HepG2 (cell line): ENCODE measurements at regions not wholly inside any gene's neighbourhood (a gene's known extent, or its start where the extent isn't known, plus 50 kb on each side); places are given as distances from the start of the nearest gene placed in this dataset.

ENCODE experiments used
- ATAC-seq: fragments of 200-7000 bp; cut with Tn5 transposase; 3 replicates; pipeline ENCODE4 v1.9.1; 2020; ENCODE audit warnings: mild to moderate bottlenecking, moderate library complexity
- BruUV-seq: library from RNA; stranded (reverse); fragments of 400-500 nt; replicated peaks from 2 replicates; lab custom pipeline; 2021; lab: Mats Ljungman, UMichigan
- CTCF ChIA-PET: fragments of 300-600 bp; formaldehyde crosslinking; extraction: SDS; loops from one replicate; lab custom pipeline; 2021; ENCODE audit warnings: low total read pairs, inconsistent platforms, low intra/inter-chr PET ratio; lab: Yijun Ruan, JAX
- POLR2A ChIA-PET: fragments of 350-600 bp; sonication (Branson Sonifier 250); formaldehyde crosslinking; loops from one replicate; lab custom pipeline; 2020; ENCODE audit warnings: antibody characterized with exemption, inconsistent platforms; lab: Yijun Ruan, JAX
- DNase-seq: peaks from one replicate; pipeline ENCODE4 v3.0.0-alpha.2; 2015; ENCODE audit warnings: low spot score
- FAIRE-seq: peaks from 3 replicates; lab custom pipeline; 2011; peaks lifted over from hg19 to GRCh38; lab: Jason Lieb, UNC
- H2AFZ ChIP-seq: one replicate; pipeline ENCODE4 v1.6.1; 2011; ENCODE audit warnings: low read length, inconsistent platforms
- H3K27ac ChIP-seq: fragments of 300-600 bp; 3 replicates; pipeline ENCODE4 v1.8.0; 2011; ENCODE audit warnings: mixed run types, mild to moderate bottlenecking, mixed read lengths, low read length, inconsistent platforms; ENCODE audit not compliant: insufficient read depth; ENCODE audit errors: extremely low read length
- H3K27me3 ChIP-seq, 2 experiments: fragments of 200-600 bp in 1 of 2; 2 replicates in 1 of 2; 3 replicates in 1 of 2; pipeline versions ENCODE4 v1.6.0 to v1.8.0; 2011; ENCODE audit warnings: low read length in 2 of 2, mild to moderate bottlenecking in 2 of 2, moderate library complexity in 2 of 2, inconsistent platforms in 1 of 2; ENCODE audit not compliant: insufficient read depth in 2 of 2, control insufficient read depth in 1 of 2
- H3K36me3 ChIP-seq, 2 experiments: fragments of 200-600 bp in 1 of 2; replicated peaks in 1 of 2; 2 replicates in 1 of 2; 3 replicates in 1 of 2; pipeline versions ENCODE4 v1.5.1 to v1.8.0; 2011; ENCODE audit warnings: low read length in 2 of 2, inconsistent platforms in 1 of 2; ENCODE audit not compliant: insufficient read depth in 2 of 2, control insufficient read depth in 1 of 2
- H3K4me1 ChIP-seq: 2 replicates; pipeline ENCODE4 v1.5.1; 2012; ENCODE audit warnings: low read length, inconsistent platforms; ENCODE audit not compliant: insufficient read depth
- H3K4me2 ChIP-seq: 2 replicates; pipeline ENCODE4 v1.6.0; 2011; ENCODE audit warnings: low read depth, low read length, inconsistent platforms
- H3K4me3 ChIP-seq, 3 experiments: fragments of 200-600 bp in 1 of 3; sonication (generic), shearing (Covaris generic) in 1 of 3; replicated peaks in 1 of 3; 2 replicates each; pipeline ENCODE4 v1.5.1; 2011 to 2016; ENCODE audit warnings: low read length in 3 of 3, inconsistent platforms in 2 of 3, low read depth in 2 of 3, mild to moderate bottlenecking in 2 of 3, control low read depth in 1 of 3, mixed read lengths in 1 of 3; ENCODE audit not compliant: insufficient read depth in 1 of 3
- H3K79me2 ChIP-seq: one replicate; pipeline ENCODE4 v1.6.1; 2011; ENCODE audit warnings: low read length, inconsistent platforms; ENCODE audit not compliant: insufficient read depth
- H3K9ac ChIP-seq: 2 replicates; pipeline ENCODE4 v1.6.0; 2011; ENCODE audit warnings: mild to moderate bottlenecking, low read depth, low read length, inconsistent platforms; ENCODE audit not compliant: insufficient read depth
- H3K9me3 ChIP-seq: 2 replicates; pipeline ENCODE4 v1.5.1; 2012; ENCODE audit warnings: mild to moderate bottlenecking, low read length
- H4K20me1 ChIP-seq: 2 replicates; pipeline ENCODE4 v1.6.0; 2011; ENCODE audit warnings: inconsistent platforms, mild to moderate bottlenecking, low read length, moderate library complexity; ENCODE audit not compliant: insufficient read depth
- ARNT ChIP-seq: fragments of 450-650 bp; IDR thresholded peaks from 2 replicates; pipeline ENCODE4 v1.6.1; 2017
- CHCHD3 ChIP-seq: sonication (generic); formaldehyde crosslinking; IDR thresholded peaks from 2 replicates; pipeline ENCODE4 v1.8.0; 2022; ENCODE audit warnings: mild to moderate bottlenecking, missing genetic modification reagents, moderate library complexity
- DNMT1 ChIP-seq: sonication (generic); formaldehyde crosslinking; IDR thresholded peaks from 2 replicates; pipeline ENCODE4 v1.5.1; 2020; ENCODE audit warnings: mild to moderate bottlenecking, missing genetic modification reagents
- FOSL2 ChIP-seq: sonication (generic); formaldehyde crosslinking; IDR thresholded peaks from 2 replicates; pipeline ENCODE4 v1.4.0; 2020; ENCODE audit warnings: missing genetic modification reagents
- HHEX ChIP-seq: IDR thresholded peaks from 2 replicates; pipeline ENCODE4 v1.6.1; 2016; ENCODE audit warnings: control low read depth
- PRPF4 ChIP-seq: fragments of 200-400 bp; formaldehyde crosslinking; IDR thresholded peaks from 2 replicates; pipeline ENCODE4 v1.6.1; 2016; ENCODE audit warnings: low read length, low read depth; ENCODE audit not compliant: poor library complexity, severe bottlenecking
- SETDB1 ChIP-seq: sonication (generic); formaldehyde crosslinking; IDR thresholded peaks from 2 replicates; pipeline ENCODE4 v1.5.1; 2020; ENCODE audit warnings: missing genetic modification reagents, mild to moderate bottlenecking, borderline replicate concordance
- SMAD1 ChIP-seq: sonication (generic); formaldehyde crosslinking; IDR thresholded peaks from 2 replicates; pipeline ENCODE4 v1.4.0; 2020; ENCODE audit warnings: missing genetic modification reagents, low read depth, mild to moderate bottlenecking, borderline replicate concordance
- SUZ12 ChIP-seq: fragments of 150-350 bp; IDR thresholded peaks from 2 replicates; pipeline ENCODE4 v1.6.1; 2014; ENCODE audit warnings: low read depth, low read length
- TCF12 ChIP-seq, 2 experiments: fragments of 450-650 bp in 1 of 2; sonication (generic) in 1 of 2; formaldehyde crosslinking in 1 of 2; IDR thresholded peaks; 2 replicates each; pipeline versions ENCODE4 v1.6.1 to v1.8.0; 2017 to 2022; ENCODE audit warnings: antibody characterized with exemption in 1 of 2, mild to moderate bottlenecking in 1 of 2, missing genetic modification reagents in 1 of 2, moderate library complexity in 1 of 2
- THAP7 ChIP-seq: sonication (generic); formaldehyde crosslinking; IDR thresholded peaks from 2 replicates; pipeline ENCODE4 v1.8.1; 2023; ENCODE audit warnings: mild to moderate bottlenecking, missing genetic modification reagents
- ZBTB49 ChIP-seq: sonication (generic); formaldehyde crosslinking; IDR thresholded peaks from 2 replicates; pipeline ENCODE4 v1.4.0; 2020; ENCODE audit warnings: missing genetic modification reagents, borderline replicate concordance
- ZFX ChIP-seq: sonication (generic); formaldehyde crosslinking; IDR thresholded peaks from 2 replicates; pipeline ENCODE4 v1.4.0; 2020; ENCODE audit warnings: mild to moderate bottlenecking, low read depth, missing genetic modification reagents, moderate library complexity
- ZNF230 ChIP-seq: sonication (generic); formaldehyde crosslinking; IDR thresholded peaks from 2 replicates; pipeline ENCODE4 v1.4.0; 2020; ENCODE audit warnings: mild to moderate bottlenecking, missing genetic modification reagents
- ZNF263 ChIP-seq: sonication (generic); formaldehyde crosslinking; IDR thresholded peaks from 2 replicates; pipeline ENCODE4 v1.4.0; 2020; ENCODE audit warnings: missing genetic modification reagents
- ZNF382 ChIP-seq: sonication (generic); formaldehyde crosslinking; IDR thresholded peaks from 2 replicates; pipeline ENCODE4 v1.5.0; 2020; ENCODE audit warnings: missing genetic modification reagents, mild to moderate bottlenecking, borderline replicate concordance
- ZNF678 ChIP-seq: sonication (generic); formaldehyde crosslinking; IDR thresholded peaks from 2 replicates; pipeline ENCODE4 v1.4.0; 2020; ENCODE audit warnings: mild to moderate bottlenecking, missing genetic modification reagents
- ZNF75D ChIP-seq: sonication (generic); formaldehyde crosslinking; IDR thresholded peaks from 2 replicates; pipeline ENCODE4 v1.8.1; 2023; ENCODE audit warnings: missing genetic modification reagents, mild to moderate bottlenecking, borderline replicate concordance
- ZNF761 ChIP-seq: sonication (generic); formaldehyde crosslinking; conservative IDR thresholded peaks from 2 replicates; pipeline ENCODE4 v1.4.0; 2020; ENCODE audit warnings: mild to moderate bottlenecking, missing genetic modification reagents
- ZNF768 ChIP-seq: sonication (generic); formaldehyde crosslinking; IDR thresholded peaks from 2 replicates; pipeline ENCODE4 v1.4.0; 2020; ENCODE audit warnings: missing genetic modification reagents
- WGBS: methylation state at CpG from one replicate; pipeline ENCODE4 v1.1.6; 2017; ENCODE audit warnings: low lambda C conversion rate; 5-methylcytosine and 5-hydroxymethylcytosine counted together
- in situ Hi-C: cut with HindIII; loops from 2 replicates; pipeline ENCODE4 v1.10.0; 2017; ENCODE audit warnings: low pct_unique_long_range_greater_than_20kb; ENCODE audit not compliant: extremely low pct_ligation_motif_present
- intact Hi-C: fragments of 100-400 bp; cut with micrococcal nuclease; formaldehyde crosslinking; loops from one replicate; pipeline ENCODE4 v1.10.0; 2022; ENCODE audit not compliant: unreplicated experiment
- TF ChIP-seq, protein P1 (sequence below): IDR thresholded peaks from 2 replicates; pipeline ENCODE4 v1.6.1; 2016

- POLR2A ChIA-PET: interaction anchor here (1.0 kb wide), 1 partner anchor 11 kb away, joined by 3 read pairs; no protein-coding TSS in a partner anchor
- CTCF ChIA-PET: no interaction called here
- TF ChIP-seq TCF12 (IDR thresholded peaks at IDR 0.05): no peak
- TF ChIP-seq TCF12 (CRISPR knock-in tag; IDR thresholded peaks at IDR 0.05): no peak; the same call in 1 of the 2 replicates
- TF ChIP-seq ZNF768 (CRISPR knock-in tag): peak; percentile 40; the same call in 1 of the 2 replicates
- TF ChIP-seq THAP7 (CRISPR knock-in tag): no peak
- no peak for TF ChIP-seq PRPF4
- 0 out of 2 replicates have a peak, but pooled peaks have one; percentile 34 for TF ChIP-seq ZNF761 (CRISPR knock-in tag)
- TF ChIP-seq SMAD1 (CRISPR knock-in tag): no peak
- 0 out of 2 replicates have a peak, but pooled peaks have one; percentile 62 for TF ChIP-seq ZNF230 (CRISPR knock-in tag)
- TF ChIP-seq CHCHD3 (CRISPR knock-in tag): no peak
- peak; percentile 47; the same call in 1 of the 2 replicates for TF ChIP-seq ZNF263 (CRISPR knock-in tag)
- no peak for TF ChIP-seq ZNF75D (CRISPR knock-in tag)
- TF ChIP-seq ARNT: no peak
- TF ChIP-seq SUZ12: no peak
- no peak for TF ChIP-seq DNMT1 (CRISPR knock-in tag)
- TF ChIP-seq FOSL2 (CRISPR knock-in tag): no peak
- TF ChIP-seq, protein P1, sequence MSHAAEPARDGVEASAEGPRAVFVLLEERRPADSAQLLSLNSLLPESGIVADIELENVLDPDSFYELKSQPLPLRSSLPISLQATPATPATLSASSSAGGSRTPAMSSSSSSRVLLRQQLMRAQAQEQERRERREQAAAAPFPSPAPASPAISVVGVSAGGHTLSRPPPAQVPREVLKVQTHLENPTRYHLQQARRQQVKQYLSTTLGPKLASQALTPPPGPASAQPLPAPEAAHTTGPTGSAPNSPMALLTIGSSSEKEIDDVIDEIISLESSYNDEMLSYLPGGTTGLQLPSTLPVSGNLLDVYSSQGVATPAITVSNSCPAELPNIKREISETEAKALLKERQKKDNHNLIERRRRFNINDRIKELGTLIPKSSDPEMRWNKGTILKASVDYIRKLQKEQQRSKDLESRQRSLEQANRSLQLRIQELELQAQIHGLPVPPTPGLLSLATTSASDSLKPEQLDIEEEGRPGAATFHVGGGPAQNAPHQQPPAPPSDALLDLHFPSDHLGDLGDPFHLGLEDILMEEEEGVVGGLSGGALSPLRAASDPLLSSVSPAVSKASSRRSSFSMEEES: no peak
- TF ChIP-seq ZBTB49 (CRISPR knock-in tag): no peak
- peak; percentile 34; the same call in 1 of the 2 replicates for TF ChIP-seq ZNF678
- TF ChIP-seq SETDB1 (CRISPR knock-in tag): no peak
- no peak for TF ChIP-seq HHEX (CRISPR knock-in tag)
- no peak for TF ChIP-seq ZNF382 (CRISPR knock-in tag)
- 0 out of 2 replicates have a peak, but pooled peaks have one; percentile 8 for TF ChIP-seq ZFX (CRISPR knock-in tag)
These were observed 111.9 kb upstream of the ARHGAP5 start for GRCh38 chr14:31965071-31965734.

More at GRCh38 chr14:31965071-31965734, 111.9 kb upstream of the ARHGAP5 start:
- Histone ChIP-seq H2AFZ (peak overlapping the region; percentile 30), H3K27ac (no peak overlapping the region), H4K20me1 (no peaks in the 10 kb centered on the region), H3K9ac (peak overlapping the region; percentile 17; the same call in 1 of the 2 replicates), H3K27me3 (no peaks in the 10 kb centered on the region), H3K36me3 (no peaks in the 10 kb centered on the region), H3K4me3 (peak overlapping the region in 2 of 3 experiments; percentile 15 to 22; a peak in 3 of 6 replicates), H3K4me2 (peak overlapping the region; percentile 65), H3K79me2 (no peaks in the 10 kb centered on the region), H3K9me3 (peaks cover 1% of the 10 kb centered on the region), H3K4me1 (peaks cover 53% of the 10 kb centered on the region)
- intact Hi-C loops: no loop called here
- FAIRE-seq: no peak
- no peak for DNase-seq
- peak; percentile 4; the same call in 1 of the 3 replicates for ATAC-seq
- BruUV-seq: no TSS peak
- 47% methylated on average over 11 of the region's 11 CpGs for WGBS
- in situ Hi-C loops: no loop called here
